Upper lobe of left lung (tissue), 6 donors: ENCODE measurements at regions not wholly inside any gene's neighbourhood (a gene's known extent, or its start where the extent isn't known, plus 50 kb on each side); places are given as distances from the start of the nearest gene placed in this dataset.

Experiments used
- ATAC-seq, 2 donors: fragments of 200-7000 bp; cut with Tn5 transposase; one replicate each; pipeline ENCODE4 v1.9.1; 2022; ENCODE audit warnings: mild to moderate bottlenecking in 2 of 2, moderate library complexity in 2 of 2; ENCODE audit not compliant: low FRiP score in 2 of 2
- DNase-seq, 2 donors: peaks; one replicate each; pipeline ENCODE4 v3.0.0-alpha.2; 2019 to 2020
- H3K27ac ChIP-seq, 4 donors: fragments of 200-600 bp; sonication (generic); one replicate each; pipeline ENCODE4 v1.5.1; 2016 to 2019
- H3K27me3 ChIP-seq, 4 donors: fragments of 200-600 bp; sonication (generic); one replicate each; pipeline ENCODE4 v1.5.1; 2017 to 2019
- H3K36me3 ChIP-seq, 4 donors: fragments of 200-600 bp; sonication (generic); one replicate each; pipeline ENCODE4 v1.5.1; 2016 to 2019
- H3K4me1 ChIP-seq, 4 donors: fragments of 200-600 bp; sonication (generic); one replicate each; pipeline ENCODE4 v1.5.1; 2018 to 2019
- H3K4me3 ChIP-seq, 4 donors: fragments of 200-600 bp; sonication (generic); one replicate each; pipeline ENCODE4 v1.5.1; 2017 to 2019; ENCODE audit warnings: mild to moderate bottlenecking in 2 of 4, moderate library complexity in 1 of 4
- H3K9me3 ChIP-seq, 4 donors: fragments of 200-600 bp; sonication (generic); one replicate each; pipeline ENCODE4 v1.5.1; 2018 to 2019
- EP300 ChIP-seq, 4 donors: sonication (generic); formaldehyde crosslinking; IDR thresholded peaks; one replicate each; pipeline ENCODE4 v1.5.1; 2017; ENCODE audit warnings: antibody characterized with exemption in 4 of 4, control low read depth in 2 of 4
- POLR2A ChIP-seq, 4 donors: fragments of 450-650 bp; IDR thresholded peaks; one replicate each; pipeline ENCODE4 v1.5.1; 2016 to 2017; ENCODE audit warnings: antibody characterized with exemption in 4 of 4, mild to moderate bottlenecking in 2 of 4
- POLR2AphosphoS5 ChIP-seq, 2 donors: sonication (generic); formaldehyde crosslinking; IDR thresholded peaks; one replicate each; pipeline ENCODE4 v1.5.1; 2017; ENCODE audit warnings: antibody characterized with exemption in 2 of 2
- WGBS, 2 donors: methylation state at CpG; one replicate each; pipeline ENCODE4 v1.1.5; 2017 to 2018; 5-methylcytosine and 5-hydroxymethylcytosine counted together
- TF ChIP-seq, protein P1 (sequence below), 6 experiments: fragments of 450-650 bp in 4 of 6; fragments of 200-600 bp in 2 of 6; sonication (generic) in 2 of 6; IDR thresholded peaks; one replicate each; pipeline ENCODE4 v1.5.1; 2016 to 2019; ENCODE audit warnings: antibody characterized with exemption in 6 of 6
- donor health status: DM: no; HTN: no; CAD: no; lungs with moderate emphysema.
- donor health status: DM: no; HTN: yes; CAD: no; lungs with severe emphysema.

DNA sequence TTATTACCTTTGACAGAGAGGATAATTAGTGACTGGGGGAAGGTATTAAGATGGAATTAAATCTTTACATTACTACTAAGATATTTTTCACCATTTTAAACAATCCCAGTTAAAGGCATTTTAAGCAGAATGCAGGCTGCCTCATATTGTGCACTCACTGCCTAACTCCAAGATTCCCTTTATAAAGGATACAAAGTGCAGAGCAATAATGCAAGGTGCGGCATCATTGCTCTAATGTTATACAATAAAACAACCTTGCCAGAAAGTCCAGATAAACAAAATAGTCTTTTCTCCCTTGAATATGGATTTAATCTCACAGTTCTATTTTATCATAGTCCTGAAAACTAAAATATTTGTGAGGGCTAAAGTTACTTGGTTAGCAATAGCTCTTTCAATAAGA lies 1031.6 kb upstream of the SEMA6D start:
- no peak overlapping the region for H3K4me3 ChIP-seq
- no peaks in the 10 kb centered on the region for H3K36me3 ChIP-seq
- H3K9me3 ChIP-seq: no peaks in the 10 kb centered on the region
- DNase-seq: no peak
- H3K4me1 ChIP-seq: no peaks in the 10 kb centered on the region
- no peak for ATAC-seq
- 96 to 100% methylated on average over 1 of the region's 1 CpG for WGBS, 2 donors
- TF ChIP-seq EP300 (IDR thresholded peaks at IDR 0.05): no peak
- TF ChIP-seq, protein P1, sequence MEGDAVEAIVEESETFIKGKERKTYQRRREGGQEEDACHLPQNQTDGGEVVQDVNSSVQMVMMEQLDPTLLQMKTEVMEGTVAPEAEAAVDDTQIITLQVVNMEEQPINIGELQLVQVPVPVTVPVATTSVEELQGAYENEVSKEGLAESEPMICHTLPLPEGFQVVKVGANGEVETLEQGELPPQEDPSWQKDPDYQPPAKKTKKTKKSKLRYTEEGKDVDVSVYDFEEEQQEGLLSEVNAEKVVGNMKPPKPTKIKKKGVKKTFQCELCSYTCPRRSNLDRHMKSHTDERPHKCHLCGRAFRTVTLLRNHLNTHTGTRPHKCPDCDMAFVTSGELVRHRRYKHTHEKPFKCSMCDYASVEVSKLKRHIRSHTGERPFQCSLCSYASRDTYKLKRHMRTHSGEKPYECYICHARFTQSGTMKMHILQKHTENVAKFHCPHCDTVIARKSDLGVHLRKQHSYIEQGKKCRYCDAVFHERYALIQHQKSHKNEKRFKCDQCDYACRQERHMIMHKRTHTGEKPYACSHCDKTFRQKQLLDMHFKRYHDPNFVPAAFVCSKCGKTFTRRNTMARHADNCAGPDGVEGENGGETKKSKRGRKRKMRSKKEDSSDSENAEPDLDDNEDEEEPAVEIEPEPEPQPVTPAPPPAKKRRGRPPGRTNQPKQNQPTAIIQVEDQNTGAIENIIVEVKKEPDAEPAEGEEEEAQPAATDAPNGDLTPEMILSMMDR (IDR thresholded peaks at IDR 0.05): no peak
- TF ChIP-seq POLR2A (IDR thresholded peaks at IDR 0.05): no peak
- no peak for TF ChIP-seq POLR2AphosphoS5 (IDR thresholded peaks at IDR 0.05)
- H3K27ac ChIP-seq: no peak overlapping the region
- no peaks in the 10 kb centered on the region for H3K27me3 ChIP-seq

DNA sequence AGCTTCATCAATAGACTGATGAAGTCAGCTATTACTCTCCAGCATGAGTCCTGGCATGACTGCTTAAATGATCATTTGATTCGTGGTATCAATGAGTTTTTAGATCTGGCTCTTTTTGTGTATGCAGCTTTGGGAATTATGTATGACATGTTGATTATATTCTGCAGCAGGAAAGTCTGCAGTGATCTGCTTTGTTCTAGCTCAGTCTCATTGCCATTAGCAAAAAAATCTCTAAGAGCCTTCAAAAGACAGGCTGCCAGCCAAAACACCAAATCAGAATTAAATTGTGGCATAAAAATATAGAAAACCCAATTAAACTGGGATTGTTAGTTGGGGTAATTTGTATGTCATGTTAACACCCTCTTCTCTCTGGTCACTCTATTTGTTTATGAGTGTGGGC lies 1021.0 kb upstream of the SEMA6D start:
- Histone ChIP-seq H3K4me3 (no peak overlapping the region), H3K27me3 (no peaks in the 10 kb centered on the region), H3K36me3 (no peaks in the 10 kb centered on the region), H3K9me3 (no peaks in the 10 kb centered on the region), H3K27ac (no peak overlapping the region), H3K4me1 (no peaks in the 10 kb centered on the region)
- no peak for DNase-seq
- no peak for ATAC-seq
- 24 to 33% methylated on average over 1 of the region's 1 CpG for WGBS, 2 donors
- no peak for TF ChIP-seq POLR2AphosphoS5 (IDR thresholded peaks at IDR 0.05)
- no peak for TF ChIP-seq EP300 (IDR thresholded peaks at IDR 0.05)
- no peak for TF ChIP-seq POLR2A (IDR thresholded peaks at IDR 0.05)
- TF ChIP-seq, protein P1 (IDR thresholded peaks at IDR 0.05): no peak

DNA sequence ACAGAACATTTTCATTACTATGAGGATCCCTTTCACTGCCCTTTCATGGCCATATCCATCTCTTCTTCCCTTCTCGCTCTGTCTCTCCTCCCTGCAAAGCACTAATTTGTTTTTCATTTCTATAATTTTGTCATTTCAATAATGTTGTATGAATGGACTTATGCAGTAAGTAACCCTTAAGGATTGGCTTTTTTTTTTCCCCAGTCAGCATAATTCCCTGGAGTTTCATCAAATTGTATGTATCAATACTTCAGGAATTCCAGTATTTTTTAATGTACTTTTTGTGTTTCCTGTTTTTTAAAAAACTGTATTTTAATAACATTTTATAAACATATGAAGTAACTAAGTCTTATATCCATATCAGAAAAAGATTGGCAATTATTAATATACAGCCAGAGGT lies 1016.0 kb upstream of the SEMA6D start:
- no peaks in the 10 kb centered on the region for H3K4me1 ChIP-seq
- H3K4me3 ChIP-seq: no peak overlapping the region
- H3K9me3 ChIP-seq: no peaks in the 10 kb centered on the region
- ATAC-seq: no peak
- TF ChIP-seq POLR2A (IDR thresholded peaks at IDR 0.05) (no peak), EP300 (IDR thresholded peaks at IDR 0.05) (no peak), POLR2AphosphoS5 (IDR thresholded peaks at IDR 0.05) (no peak)
- TF ChIP-seq, protein P1 (IDR thresholded peaks at IDR 0.05): no peak
- no peaks in the 10 kb centered on the region for H3K36me3 ChIP-seq
- no peak for DNase-seq
- 79 to 93% methylated on average over 1 of the region's 1 CpG for WGBS, 2 donors
- H3K27me3 ChIP-seq: no peaks in the 10 kb centered on the region
- H3K27ac ChIP-seq: no peak overlapping the region

DNA sequence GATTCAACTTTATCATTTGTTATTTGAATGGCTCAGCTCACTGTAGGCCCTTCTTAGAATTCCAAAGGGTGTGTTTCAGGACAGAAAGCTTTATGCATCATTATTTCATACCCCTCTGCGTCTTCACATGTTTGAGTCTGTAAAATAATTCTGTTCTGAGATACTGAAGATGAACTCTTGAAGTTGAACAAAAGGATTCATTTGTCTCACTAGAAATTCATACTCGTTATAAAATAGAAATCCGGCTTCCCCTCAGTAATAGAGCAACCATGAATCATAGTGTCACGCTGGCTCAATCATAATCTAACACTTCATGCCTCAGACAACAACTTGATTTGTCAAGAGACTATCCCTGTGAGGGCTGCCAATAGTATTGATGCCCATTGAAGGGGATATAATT lies 1015.4 kb upstream of the SEMA6D start:
- no peaks in the 10 kb centered on the region for H3K36me3 ChIP-seq
- WGBS, 2 donors: 81 to 84% methylated on average over 4 of the region's 4 CpGs
- no peaks in the 10 kb centered on the region for H3K9me3 ChIP-seq

More for the DNA sequence above, 1015.4 kb upstream of the SEMA6D start:
- Histone ChIP-seq H3K27ac (no peak overlapping the region), H3K4me1 (no peaks in the 10 kb centered on the region), H3K4me3 (no peak overlapping the region), H3K27me3 (no peaks in the 10 kb centered on the region)
- ATAC-seq: no peak
- no peak for DNase-seq
- TF ChIP-seq, protein P1 (IDR thresholded peaks at IDR 0.05): no peak
